IMR-90 (cell line): ENCODE measurements at regions not wholly inside any gene's neighbourhood (a gene's known extent, or its start where the extent isn't known, plus 50 kb on each side); places are given as distances from the start of the nearest gene placed in this dataset.

Source experiments
- ATAC-seq: fragments of 200-7000 bp; cut with Tn5 transposase; 2 replicates; pipeline ENCODE4 v1.9.1; 2020; ENCODE audit warnings: low read depth, mild to moderate bottlenecking, moderate library complexity
- BruUV-seq: library from RNA; stranded (reverse); fragments of 400-500 nt; replicated peaks from 2 replicates; lab custom pipeline; 2021; lab: Mats Ljungman, UMichigan
- CTCF ChIA-PET: fragments of 300-600 bp; formaldehyde crosslinking; extraction: SDS; loops from one replicate; lab custom pipeline; 2021; ENCODE audit warnings: antibody characterized with exemption; lab: Yijun Ruan, JAX
- POLR2A ChIA-PET: fragments of 300-600 bp; sonication (Branson Sonifier 250); formaldehyde crosslinking; loops from one replicate; lab custom pipeline; 2022; ENCODE audit warnings: antibody characterized with exemption; ENCODE audit not compliant: unreplicated experiment; lab: Charles Lee
- DNase-seq: peaks from one replicate; pipeline ENCODE4 v3.0.0; 2013
- H2AFZ ChIP-seq: replicated peaks from 2 replicates; pipeline ENCODE3; 2013; ENCODE audit warnings: low read length, mild to moderate bottlenecking; ENCODE audit not compliant: poor library complexity
- H2AK5ac ChIP-seq: 2 replicates; pipeline ENCODE4 v1.6.1; 2013; ENCODE audit warnings: low read depth, low read length, inconsistent platforms
- H2AK9ac ChIP-seq: replicated peaks from 2 replicates; pipeline ENCODE3; 2013; ENCODE audit warnings: mild to moderate bottlenecking, low read depth, low read length, moderate library complexity; ENCODE audit not compliant: poor library complexity
- H2BK120ac ChIP-seq: 2 replicates; pipeline ENCODE4 v1.6.1; 2013; ENCODE audit warnings: low read depth, low read length, inconsistent platforms
- H2BK15ac ChIP-seq: 3 replicates; pipeline ENCODE4 v1.6.1; 2013; ENCODE audit warnings: low read depth, low read length, inconsistent platforms
- H2BK20ac ChIP-seq: 2 replicates; pipeline ENCODE4 v1.6.1; 2013; ENCODE audit warnings: low read depth, mild to moderate bottlenecking, inconsistent platforms, low read length, moderate library complexity
- H2BK5ac ChIP-seq: 2 replicates; pipeline ENCODE4 v1.6.1; 2013; ENCODE audit warnings: mild to moderate bottlenecking, low read depth, low read length, inconsistent platforms; ENCODE audit not compliant: poor library complexity, severe bottlenecking
- H3K14ac ChIP-seq: replicated peaks from 2 replicates; pipeline ENCODE4 v1.6.1; 2013; ENCODE audit warnings: low read depth, low read length, inconsistent platforms
- H3K18ac ChIP-seq: 2 replicates; pipeline ENCODE4 v1.6.1; 2013; ENCODE audit warnings: low read depth, low read length, control low read depth
- H3K23ac ChIP-seq: 2 replicates; pipeline ENCODE4 v1.6.1; 2013; ENCODE audit warnings: low read depth, low read length, inconsistent platforms
- H3K27ac ChIP-seq: 2 replicates; pipeline ENCODE4 v1.5.1; 2013; ENCODE audit warnings: mild to moderate bottlenecking, control low read depth, low read length; ENCODE audit not compliant: insufficient read depth
- H3K27me3 ChIP-seq: 2 replicates; pipeline ENCODE4 v1.6.1; 2013; ENCODE audit warnings: low read length; ENCODE audit not compliant: control insufficient read depth, insufficient read depth
- H3K36me3 ChIP-seq: 2 replicates; pipeline ENCODE4 v1.6.1; 2013; ENCODE audit warnings: low read length, mixed read lengths; ENCODE audit not compliant: control insufficient read depth, insufficient read depth
- H3K4ac ChIP-seq: 2 replicates; pipeline ENCODE4 v1.6.1; 2013; ENCODE audit warnings: low read depth, low read length, inconsistent platforms
- H3K4me1 ChIP-seq: 2 replicates; pipeline ENCODE4 v1.6.1; 2013; ENCODE audit warnings: low read length, mixed read lengths; ENCODE audit not compliant: control insufficient read depth, insufficient read depth
- H3K4me2 ChIP-seq: 2 replicates; pipeline ENCODE4 v1.6.1; 2013; ENCODE audit warnings: low read depth, mild to moderate bottlenecking, control low read depth, low read length, moderate library complexity
- H3K4me3 ChIP-seq: 2 replicates; pipeline ENCODE4 v1.5.1; 2013; ENCODE audit warnings: low read depth, mild to moderate bottlenecking, control low read depth, low read length, moderate library complexity; ENCODE audit not compliant: insufficient read depth
- H3K56ac ChIP-seq: 2 replicates; pipeline ENCODE4 v1.6.1; 2013; ENCODE audit warnings: low read length, inconsistent platforms; ENCODE audit not compliant: insufficient read depth; ENCODE audit errors: extremely low read depth
- H3K79me1 ChIP-seq, 2 experiments: 2 replicates each; pipeline ENCODE4 v1.6.1; 2013; ENCODE audit warnings: low read length in 2 of 2, inconsistent platforms in 1 of 2, low read depth in 1 of 2
- H3K9ac ChIP-seq: 2 replicates; pipeline ENCODE4 v1.6.1; 2013; ENCODE audit warnings: low read depth, low read length, control low read depth
- H3K9me1 ChIP-seq: 2 replicates; pipeline ENCODE4 v1.6.1; 2013; ENCODE audit warnings: low read length, inconsistent platforms; ENCODE audit not compliant: insufficient read depth
- H3K9me3 ChIP-seq: 2 replicates; pipeline ENCODE4 v1.6.1; 2013; ENCODE audit warnings: low read length; ENCODE audit not compliant: control insufficient read depth, insufficient read depth
- H4K20me1 ChIP-seq: 2 replicates; pipeline ENCODE4 v1.6.1; 2013; ENCODE audit warnings: low read length, inconsistent platforms; ENCODE audit not compliant: insufficient read depth
- H4K5ac ChIP-seq: 2 replicates; pipeline ENCODE4 v1.6.1; 2013; ENCODE audit warnings: mild to moderate bottlenecking, low read depth, low read length, control low read depth
- H4K8ac ChIP-seq, 2 experiments: 2 replicates each; pipeline ENCODE4 v1.6.1; 2013; ENCODE audit warnings: low read depth in 2 of 2, low read length in 2 of 2, control low read depth in 1 of 2, inconsistent platforms in 1 of 2
- H4K91ac ChIP-seq: 2 replicates; pipeline ENCODE4 v1.6.1; 2013; ENCODE audit warnings: low read depth, low read length, inconsistent platforms; ENCODE audit not compliant: insufficient read depth
- CEBPB ChIP-seq: IDR thresholded peaks from 2 replicates; pipeline ENCODE4 v1.6.1; 2012; ENCODE audit warnings: low read depth, low read length, improper control_type of control experiment
- CHD1 ChIP-seq: IDR thresholded peaks from 2 replicates; pipeline ENCODE4 v1.6.1; 2012; ENCODE audit warnings: low read depth, low read length, improper control_type of control experiment
- MAFK ChIP-seq: IDR thresholded peaks from 2 replicates; pipeline ENCODE4 v1.6.1; 2012; ENCODE audit warnings: low read depth, low read length, improper control_type of control experiment
- MXI1 ChIP-seq: IDR thresholded peaks from 2 replicates; pipeline ENCODE4 v1.6.1; 2012; ENCODE audit warnings: low read depth, mild to moderate bottlenecking, low read length, moderate library complexity, borderline replicate concordance
- NFE2L2 ChIP-seq: fragments of 150-350 bp; IDR thresholded peaks from 2 replicates; pipeline ENCODE4 v1.6.1; 2016; ENCODE audit warnings: low read depth, mild to moderate bottlenecking, low read length
- RAD21 ChIP-seq: IDR thresholded peaks from 2 replicates; pipeline ENCODE4 v1.6.1; 2012; ENCODE audit warnings: low read length, improper control_type of control experiment
- RFX5 ChIP-seq: IDR thresholded peaks from 2 replicates; pipeline ENCODE4 v1.8.0; 2012; ENCODE audit warnings: low read depth, mild to moderate bottlenecking, low read length, moderate library complexity
- WGBS, 2 experiments: methylation state at CpG; one replicate each; pipeline versions ENCODE4 v1.1.5 to v1.1.7; 2013; ENCODE audit warnings: missing lambda C conversion rate in 2 of 2; ENCODE audit not compliant: insufficient read length in 1 of 2; ENCODE audit errors: extremely low coverage in 2 of 2; 5-methylcytosine and 5-hydroxymethylcytosine counted together
- dilution Hi-C: fragments of 300-500 bp; cut with HindIII; formaldehyde crosslinking; loops from one replicate; pipeline ENCODE4 v1.14.3; 2018; ENCODE audit warnings: low sequenced_read_pairs; ENCODE audit not compliant: unreplicated experiment
- in situ Hi-C: fragments of 300-500 bp; cut with MboI; formaldehyde crosslinking; loops from 3 replicates; pipeline ENCODE4 v1.14.3; 2019; ENCODE audit warnings: low sequenced_read_pairs, inconsistent platforms, mixed read lengths
- intact Hi-C: fragments of 100-400 bp; cut with micrococcal nuclease; formaldehyde crosslinking; loops from 2 replicates; pipeline ENCODE4 v1.10.0; 2022
- TF ChIP-seq, protein P1 (sequence below): fragments of 150-350 bp; IDR thresholded peaks from 2 replicates; pipeline ENCODE4 v1.6.1; 2017; ENCODE audit warnings: mild to moderate bottlenecking, antibody characterized with exemption, low read length, low read depth

DNA sequence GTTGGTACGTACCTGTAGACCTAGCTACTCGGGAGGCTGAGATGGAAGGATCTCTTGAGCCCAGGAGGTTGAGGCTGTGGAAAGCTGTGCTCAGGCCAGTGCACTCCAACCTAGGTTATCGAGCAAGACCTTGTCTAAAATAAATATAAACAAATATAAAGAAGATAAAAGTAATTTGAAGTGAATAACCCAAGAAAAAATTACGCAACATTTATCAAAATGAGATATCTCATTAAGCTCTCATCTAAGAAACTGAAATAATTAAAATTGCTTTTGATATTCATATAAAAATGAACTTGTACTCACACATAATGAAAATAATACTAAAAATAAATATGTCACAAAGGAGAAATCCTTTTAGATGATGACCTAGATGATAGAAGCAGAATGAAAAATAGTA, 647.1 kb upstream of the NCAM2 start:
- ATAC-seq (no peak), DNase-seq (no peak)
- Histone ChIP-seq H2AK9ac (no peak overlapping the region), H3K27ac (no peak overlapping the region), H3K4me3 (no peak overlapping the region), H3K36me3 (no peaks in the 10 kb centered on the region), H2AK5ac (no peak overlapping the region), H2AFZ (no peak overlapping the region), H2BK5ac (no peak overlapping the region), H3K4me1 (no peaks in the 10 kb centered on the region), H4K91ac (no peak overlapping the region), H3K56ac (no peak overlapping the region), H3K79me1 (no peaks in the 10 kb centered on the region), H3K23ac (no peak overlapping the region), H2BK15ac (no peak overlapping the region), H3K14ac (no peak overlapping the region), H4K20me1 (no peaks in the 10 kb centered on the region), H2BK20ac (no peak overlapping the region), H3K4ac (no peak overlapping the region), H3K27me3 (no peaks in the 10 kb centered on the region), H3K9me3 (peaks cover 8% of the 10 kb centered on the region), H3K9me1 (no peaks in the 10 kb centered on the region), H3K18ac (no peak overlapping the region), H3K9ac (no peak overlapping the region), H3K4me2 (no peak overlapping the region), H4K5ac (no peak overlapping the region), H4K8ac (no peak overlapping the region), H2BK120ac (no peak overlapping the region)
- in situ Hi-C loops (no loop called here), intact Hi-C loops (no loop called here), dilution Hi-C loops (no loop called here)
- CTCF ChIA-PET = no interaction called here
- WGBS, 2 experiments = no CpG with 5 or more reads among the region's 4 CpGs
- TF ChIP-seq RAD21 (no peak), CHD1 (no peak), RFX5 (no peak), CEBPB (0 out of 2 replicates have a peak, but pooled peaks have one; percentile 20), NFE2L2 (no peak), MXI1 (no peak), MAFK (no peak)
- TF ChIP-seq, protein P1, sequence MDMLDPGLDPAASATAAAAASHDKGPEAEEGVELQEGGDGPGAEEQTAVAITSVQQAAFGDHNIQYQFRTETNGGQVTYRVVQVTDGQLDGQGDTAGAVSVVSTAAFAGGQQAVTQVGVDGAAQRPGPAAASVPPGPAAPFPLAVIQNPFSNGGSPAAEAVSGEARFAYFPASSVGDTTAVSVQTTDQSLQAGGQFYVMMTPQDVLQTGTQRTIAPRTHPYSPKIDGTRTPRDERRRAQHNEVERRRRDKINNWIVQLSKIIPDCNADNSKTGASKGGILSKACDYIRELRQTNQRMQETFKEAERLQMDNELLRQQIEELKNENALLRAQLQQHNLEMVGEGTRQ = no peak
- POLR2A ChIA-PET = no interaction called here
- no TSS peak for BruUV-seq
